Trophoblast cell (in vitro differentiated cells and primary cell): ENCODE measurements at regions not wholly inside any gene's neighbourhood (a gene's known extent, or its start where the extent isn't known, plus 50 kb on each side); places are given as distances from the start of the nearest gene placed in this dataset.

Experiments used
- DNase-seq, 2 donors: peaks; one replicate each; pipeline ENCODE4 v3.0.0-alpha.2; 2016
- H2AFZ ChIP-seq: 2 replicates; pipeline ENCODE4 v1.6.1; 2013; ENCODE audit warnings: low read length, moderate library complexity, mild to moderate bottlenecking; ENCODE audit not compliant: insufficient read depth, poor library complexity
- H2AK5ac ChIP-seq: 2 replicates; pipeline ENCODE4 v1.6.1; 2013; ENCODE audit warnings: mild to moderate bottlenecking, low read length
- H2BK120ac ChIP-seq: 2 replicates; pipeline ENCODE4 v1.6.1; 2013; ENCODE audit warnings: low read length, mild to moderate bottlenecking, moderate library complexity; ENCODE audit not compliant: insufficient read depth, poor library complexity
- H2BK12ac ChIP-seq: 2 replicates; pipeline ENCODE4 v1.6.1; 2013; ENCODE audit warnings: mild to moderate bottlenecking, low read length, moderate library complexity
- H2BK5ac ChIP-seq: 2 replicates; pipeline ENCODE4 v1.6.1; 2013; ENCODE audit warnings: low read length, low read depth, moderate library complexity, mild to moderate bottlenecking; ENCODE audit not compliant: poor library complexity
- H3K14ac ChIP-seq: 2 replicates; pipeline ENCODE4 v1.6.1; 2013; ENCODE audit warnings: mild to moderate bottlenecking, low read length
- H3K18ac ChIP-seq: 2 replicates; pipeline ENCODE4 v1.6.1; 2013; ENCODE audit warnings: mild to moderate bottlenecking, low read length
- H3K23ac ChIP-seq: 2 replicates; pipeline ENCODE4 v1.6.1; 2013; ENCODE audit warnings: low read length
- H3K27ac ChIP-seq: 2 replicates; pipeline ENCODE4 v1.5.1; 2013; ENCODE audit warnings: low read depth, mild to moderate bottlenecking, inconsistent platforms, low read length, moderate library complexity
- H3K27me3 ChIP-seq: 2 replicates; pipeline ENCODE4 v1.6.1; 2013; ENCODE audit warnings: inconsistent platforms, mild to moderate bottlenecking, low read length, moderate library complexity; ENCODE audit not compliant: insufficient read depth
- H3K36me3 ChIP-seq, 2 experiments: 1 replicate in 1 of 2; 2 replicates in 1 of 2; pipeline ENCODE4 v1.6.1; 2013; ENCODE audit warnings: low read length in 2 of 2, mild to moderate bottlenecking in 2 of 2, moderate library complexity in 1 of 2; ENCODE audit not compliant: insufficient read depth in 2 of 2, control insufficient read depth in 1 of 2
- H3K4ac ChIP-seq: 2 replicates; pipeline ENCODE4 v1.6.1; 2013; ENCODE audit warnings: low read depth, mild to moderate bottlenecking, low read length, moderate library complexity
- H3K4me1 ChIP-seq, 2 experiments: 1 replicate in 1 of 2; 2 replicates in 1 of 2; pipeline ENCODE4 v1.6.1; 2013; ENCODE audit warnings: low read length in 2 of 2, mild to moderate bottlenecking in 2 of 2, moderate library complexity in 1 of 2; ENCODE audit not compliant: insufficient read depth in 2 of 2, control insufficient read depth in 1 of 2
- H3K4me2 ChIP-seq: 2 replicates; pipeline ENCODE4 v1.6.1; 2013; ENCODE audit warnings: inconsistent platforms, mild to moderate bottlenecking, low read length, moderate library complexity
- H3K4me3 ChIP-seq: 2 replicates; pipeline ENCODE4 v1.5.1; 2013; ENCODE audit warnings: mild to moderate bottlenecking, low read depth, low read length, inconsistent platforms
- H3K79me1 ChIP-seq: one replicate; pipeline ENCODE4 v1.6.1; 2013; ENCODE audit warnings: low read length
- H3K79me2 ChIP-seq: 2 replicates; pipeline ENCODE4 v1.6.1; 2013; ENCODE audit warnings: low read length, mild to moderate bottlenecking; ENCODE audit not compliant: control insufficient read depth, insufficient read depth, poor library complexity
- H3K9ac ChIP-seq: 2 replicates; pipeline ENCODE4 v1.6.1; 2013; ENCODE audit warnings: mild to moderate bottlenecking, low read length
- H3K9me3 ChIP-seq: 2 replicates; pipeline ENCODE4 v1.6.1; 2013; ENCODE audit warnings: low read depth, mild to moderate bottlenecking, control low read depth, inconsistent platforms, low read length; ENCODE audit not compliant: insufficient read depth
- H4K12ac ChIP-seq: 2 replicates; pipeline ENCODE4 v1.6.1; 2013; ENCODE audit warnings: low read depth, mild to moderate bottlenecking, low read length, moderate library complexity
- H4K8ac ChIP-seq: 2 replicates; pipeline ENCODE4 v1.6.1; 2013; ENCODE audit warnings: low read depth, mild to moderate bottlenecking, low read length, moderate library complexity
- H4K91ac ChIP-seq: one replicate; pipeline ENCODE4 v1.6.1; 2013; ENCODE audit warnings: low read depth, mild to moderate bottlenecking, low read length, moderate library complexity
- WGBS: extraction: QIAGEN DNeasy Blood & Tissue Kit; methylation state at CpG from one replicate; pipeline ENCODE4 v1.1.7; 2013; ENCODE audit warnings: missing lambda C conversion rate; ENCODE audit not compliant: insufficient read length, insufficient coverage; ENCODE audit errors: extremely low coverage; 5-methylcytosine and 5-hydroxymethylcytosine counted together

DNA sequence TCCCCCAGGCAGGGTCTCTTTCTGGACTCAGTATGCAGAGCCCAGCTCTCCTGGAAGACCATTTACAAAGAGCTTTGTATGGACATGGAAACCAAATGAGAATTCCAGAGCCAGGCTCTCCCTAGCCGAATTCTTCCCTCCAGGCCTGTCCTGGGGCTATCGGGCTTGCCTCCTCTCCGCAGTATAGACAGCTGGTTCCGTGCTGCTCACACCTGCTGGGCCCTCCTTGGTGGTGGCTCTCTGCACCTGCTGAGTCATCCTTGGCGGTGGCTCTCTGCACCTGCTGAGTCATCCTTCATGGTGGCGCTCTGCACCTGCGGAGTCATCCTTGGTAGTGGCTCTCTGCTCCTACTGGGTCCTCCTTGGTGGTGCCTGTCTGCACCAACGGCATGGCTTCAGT is 743.5 kb downstream of the BRD1 start:
- Histone ChIP-seq H3K9me3 (peaks cover 7% of the 10 kb centered on the region), H3K9ac (no peak overlapping the region), H3K4ac (no peak overlapping the region), H2AFZ (no peak overlapping the region), H3K4me2 (no peak overlapping the region), H4K12ac (no peak overlapping the region), H3K14ac (no peak overlapping the region), H2BK120ac (no peak overlapping the region), H3K4me1 (peaks cover 0 to 4% of the 10 kb centered on the region in 2 experiments), H3K27ac (no peak overlapping the region), H3K27me3 (no peaks in the 10 kb centered on the region), H4K91ac (no peak overlapping the region), H3K79me1 (no peaks in the 10 kb centered on the region), H3K79me2 (no peaks in the 10 kb centered on the region), H3K4me3 (no peak overlapping the region), H2BK5ac (no peak overlapping the region), H4K8ac (no peak overlapping the region), H2BK12ac (no peak overlapping the region), H3K23ac (no peak overlapping the region), H2AK5ac (no peak overlapping the region), H3K18ac (no peak overlapping the region), H3K36me3 (no peaks in the 10 kb centered on the region)
- WGBS = no CpG with 5 or more reads among the region's 8 CpGs
- no peak for DNase-seq

DNA sequence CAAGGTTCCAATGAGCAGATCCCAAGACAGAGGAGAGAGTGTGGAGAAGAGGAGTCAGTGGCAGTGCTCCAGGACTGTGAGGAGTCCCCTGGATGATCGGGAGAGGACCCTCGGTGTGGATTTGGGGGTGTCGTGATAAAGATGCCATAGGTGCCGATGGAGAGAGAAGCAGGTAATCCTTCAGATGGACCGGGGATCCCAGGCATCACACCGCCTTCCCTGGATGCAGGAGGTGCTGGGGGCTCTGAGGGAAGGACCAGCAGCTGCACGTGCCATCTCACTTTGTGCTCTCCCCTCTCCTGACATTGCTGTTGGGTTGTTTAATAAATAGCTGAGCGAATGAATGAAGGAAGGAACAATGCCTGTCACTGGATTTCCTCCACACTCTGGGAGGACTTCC is 744.1 kb downstream of the BRD1 start:
- no peak overlapping the region for H2AFZ ChIP-seq
- no peak overlapping the region for H2BK120ac ChIP-seq
- H3K9me3 ChIP-seq = peaks cover 3% of the 10 kb centered on the region
- no peak overlapping the region for H3K23ac ChIP-seq
- H2BK5ac ChIP-seq = no peak overlapping the region
- H3K18ac ChIP-seq = no peak overlapping the region
- no peaks in the 10 kb centered on the region for H3K79me2 ChIP-seq
- no peaks in the 10 kb centered on the region for H3K27me3 ChIP-seq
- H3K4me2 ChIP-seq = no peak overlapping the region
- H2AK5ac ChIP-seq = no peak overlapping the region
- no peak overlapping the region for H3K9ac ChIP-seq
- DNase-seq = no peak
- no peaks in the 10 kb centered on the region for H3K36me3 ChIP-seq
- H4K8ac ChIP-seq = no peak overlapping the region
- H3K4me3 ChIP-seq = no peak overlapping the region
- no peak overlapping the region for H3K14ac ChIP-seq
- no peak overlapping the region for H3K4ac ChIP-seq
- no peaks in the 10 kb centered on the region for H3K79me1 ChIP-seq
- no peak overlapping the region for H2BK12ac ChIP-seq
- no peak overlapping the region for H4K12ac ChIP-seq
- H3K4me1 ChIP-seq = peaks cover 0 to 4% of the 10 kb centered on the region in 2 experiments
- no peak overlapping the region for H4K91ac ChIP-seq
- no peak overlapping the region for H3K27ac ChIP-seq
- no CpG with 5 or more reads among the region's 8 CpGs for WGBS

DNA sequence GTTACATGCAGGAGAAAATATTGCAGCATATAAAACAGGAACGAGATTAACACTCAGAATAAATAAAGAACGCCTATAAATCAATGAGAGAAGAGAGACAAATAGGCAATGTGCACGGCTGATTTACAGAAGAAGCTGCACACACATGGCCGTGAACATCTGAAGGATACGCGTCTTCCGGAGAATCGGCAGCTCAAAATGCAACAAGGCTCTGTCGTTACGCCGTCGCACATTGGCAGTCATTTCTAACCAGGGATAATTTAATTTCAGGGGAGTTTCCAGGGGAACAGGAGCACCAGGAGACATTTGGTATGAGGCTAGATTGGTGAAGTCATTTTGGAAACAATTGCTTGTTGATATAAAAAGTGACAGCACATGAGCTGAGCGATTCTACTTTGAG is 745.2 kb downstream of the BRD1 start:
- H2AFZ ChIP-seq = no peak overlapping the region
- no peak overlapping the region for H4K8ac ChIP-seq
- H3K4me1 ChIP-seq = peaks cover 0 to 4% of the 10 kb centered on the region in 2 experiments
- H3K9me3 ChIP-seq = peaks cover 3% of the 10 kb centered on the region
- no peak overlapping the region for H3K18ac ChIP-seq
- H3K27me3 ChIP-seq = no peaks in the 10 kb centered on the region
- H3K4ac ChIP-seq = no peak overlapping the region
- WGBS = no CpG with 5 or more reads among the region's 13 CpGs
- no peak overlapping the region for H2BK5ac ChIP-seq
- H4K12ac ChIP-seq = no peak overlapping the region
- H3K4me3 ChIP-seq = no peak overlapping the region
- H3K23ac ChIP-seq = no peak overlapping the region
- H4K91ac ChIP-seq = no peak overlapping the region
- no peak overlapping the region for H2BK12ac ChIP-seq
- H3K4me2 ChIP-seq = no peak overlapping the region
- H3K14ac ChIP-seq = no peak overlapping the region
- no peaks in the 10 kb centered on the region for H3K36me3 ChIP-seq
- H2BK120ac ChIP-seq = no peak overlapping the region
- no peak overlapping the region for H3K9ac ChIP-seq
- DNase-seq = no peak
- H3K27ac ChIP-seq = no peak overlapping the region
- H3K79me1 ChIP-seq = no peaks in the 10 kb centered on the region
- no peak overlapping the region for H2AK5ac ChIP-seq
- H3K79me2 ChIP-seq = no peaks in the 10 kb centered on the region

DNA sequence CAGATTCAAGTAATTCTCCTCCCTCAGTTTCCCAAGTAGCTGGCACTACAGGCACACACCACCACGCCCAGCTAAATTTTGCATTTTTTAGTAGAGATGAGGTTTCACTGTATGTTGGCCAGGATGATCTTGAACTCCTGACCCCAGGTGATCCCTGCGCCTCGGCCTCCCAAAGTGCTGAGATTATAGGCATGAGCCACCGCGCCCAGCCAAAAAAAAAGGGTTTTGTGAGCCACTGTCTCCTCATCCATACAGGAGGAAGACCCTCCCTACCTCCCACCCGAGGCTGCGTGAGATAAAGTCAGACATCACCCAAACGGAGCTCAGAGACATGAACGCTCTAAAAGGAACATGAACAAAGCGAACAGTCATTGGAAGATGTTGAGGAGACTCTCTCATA is 745.7 kb downstream of the BRD1 start:
- no peak overlapping the region for H3K4me3 ChIP-seq
- H2BK5ac ChIP-seq = no peak overlapping the region
- no peak for DNase-seq
- no peak overlapping the region for H2BK12ac ChIP-seq
- H3K9ac ChIP-seq = no peak overlapping the region
- H3K4ac ChIP-seq = no peak overlapping the region
- H3K79me2 ChIP-seq = no peaks in the 10 kb centered on the region
- H2BK120ac ChIP-seq = no peak overlapping the region
- H3K14ac ChIP-seq = no peak overlapping the region
- H3K27me3 ChIP-seq = no peaks in the 10 kb centered on the region
- peaks cover 3% of the 10 kb centered on the region for H3K9me3 ChIP-seq
- no peak overlapping the region for H4K91ac ChIP-seq
- no peak overlapping the region for H2AK5ac ChIP-seq
- no peak overlapping the region for H3K23ac ChIP-seq
- H3K79me1 ChIP-seq = no peaks in the 10 kb centered on the region
- H3K4me2 ChIP-seq = no peak overlapping the region
- H3K18ac ChIP-seq = no peak overlapping the region
- no peak overlapping the region for H4K12ac ChIP-seq
- H3K27ac ChIP-seq = no peak overlapping the region
- no peak overlapping the region for H4K8ac ChIP-seq
- no CpG with 5 or more reads among the region's 10 CpGs for WGBS
- H3K4me1 ChIP-seq = peaks cover 0 to 4% of the 10 kb centered on the region in 2 experiments
- no peaks in the 10 kb centered on the region for H3K36me3 ChIP-seq
- H2AFZ ChIP-seq = no peak overlapping the region
